ENCODE measurements at regions not wholly inside any gene's neighbourhood (a gene's known extent, or its start where the extent isn't known, plus 50 kb on each side); places are given as distances from the start of the nearest gene placed in this dataset.

DNA sequence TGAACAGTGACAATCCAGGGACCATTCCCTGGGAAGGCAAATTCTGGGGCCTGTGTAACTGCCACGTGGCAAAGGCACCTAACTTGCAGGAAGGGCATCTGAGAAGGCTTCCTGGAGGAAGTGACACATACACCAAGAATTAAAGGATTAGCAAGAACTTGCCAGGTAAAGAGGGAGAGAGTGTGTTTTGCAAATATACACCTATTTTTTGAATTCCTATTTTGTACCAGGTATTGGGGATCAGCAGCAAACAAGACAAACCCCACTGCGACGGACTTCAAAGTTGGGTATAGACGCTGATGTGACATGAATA, 206.5 kb upstream of the ZMIZ1 start:
- Mint-ChIP-seq H3K27me3 (ENCODE audit: low read depth) (peaks cover 1% of the 10 kb centered on the region), H3K27ac (ENCODE audit: unreplicated experiment) (no peak overlapping the region), H3K4me3 (ENCODE audit: unreplicated experiment) (no peak overlapping the region), H3K36me3 (ENCODE audit: low read depth) (no peaks in the 10 kb centered on the region), H3K9me3 (ENCODE audit: low read depth) (no peaks in the 10 kb centered on the region), H3K4me1 (ENCODE audit: low read depth) (peaks cover 5% of the 10 kb centered on the region)
- TF ChIP-seq, protein P1, sequence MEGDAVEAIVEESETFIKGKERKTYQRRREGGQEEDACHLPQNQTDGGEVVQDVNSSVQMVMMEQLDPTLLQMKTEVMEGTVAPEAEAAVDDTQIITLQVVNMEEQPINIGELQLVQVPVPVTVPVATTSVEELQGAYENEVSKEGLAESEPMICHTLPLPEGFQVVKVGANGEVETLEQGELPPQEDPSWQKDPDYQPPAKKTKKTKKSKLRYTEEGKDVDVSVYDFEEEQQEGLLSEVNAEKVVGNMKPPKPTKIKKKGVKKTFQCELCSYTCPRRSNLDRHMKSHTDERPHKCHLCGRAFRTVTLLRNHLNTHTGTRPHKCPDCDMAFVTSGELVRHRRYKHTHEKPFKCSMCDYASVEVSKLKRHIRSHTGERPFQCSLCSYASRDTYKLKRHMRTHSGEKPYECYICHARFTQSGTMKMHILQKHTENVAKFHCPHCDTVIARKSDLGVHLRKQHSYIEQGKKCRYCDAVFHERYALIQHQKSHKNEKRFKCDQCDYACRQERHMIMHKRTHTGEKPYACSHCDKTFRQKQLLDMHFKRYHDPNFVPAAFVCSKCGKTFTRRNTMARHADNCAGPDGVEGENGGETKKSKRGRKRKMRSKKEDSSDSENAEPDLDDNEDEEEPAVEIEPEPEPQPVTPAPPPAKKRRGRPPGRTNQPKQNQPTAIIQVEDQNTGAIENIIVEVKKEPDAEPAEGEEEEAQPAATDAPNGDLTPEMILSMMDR (IDR thresholded peaks at IDR 0.05) = no peak
- DNase-seq (ENCODE audit: low spot score) = no peak

DNA sequence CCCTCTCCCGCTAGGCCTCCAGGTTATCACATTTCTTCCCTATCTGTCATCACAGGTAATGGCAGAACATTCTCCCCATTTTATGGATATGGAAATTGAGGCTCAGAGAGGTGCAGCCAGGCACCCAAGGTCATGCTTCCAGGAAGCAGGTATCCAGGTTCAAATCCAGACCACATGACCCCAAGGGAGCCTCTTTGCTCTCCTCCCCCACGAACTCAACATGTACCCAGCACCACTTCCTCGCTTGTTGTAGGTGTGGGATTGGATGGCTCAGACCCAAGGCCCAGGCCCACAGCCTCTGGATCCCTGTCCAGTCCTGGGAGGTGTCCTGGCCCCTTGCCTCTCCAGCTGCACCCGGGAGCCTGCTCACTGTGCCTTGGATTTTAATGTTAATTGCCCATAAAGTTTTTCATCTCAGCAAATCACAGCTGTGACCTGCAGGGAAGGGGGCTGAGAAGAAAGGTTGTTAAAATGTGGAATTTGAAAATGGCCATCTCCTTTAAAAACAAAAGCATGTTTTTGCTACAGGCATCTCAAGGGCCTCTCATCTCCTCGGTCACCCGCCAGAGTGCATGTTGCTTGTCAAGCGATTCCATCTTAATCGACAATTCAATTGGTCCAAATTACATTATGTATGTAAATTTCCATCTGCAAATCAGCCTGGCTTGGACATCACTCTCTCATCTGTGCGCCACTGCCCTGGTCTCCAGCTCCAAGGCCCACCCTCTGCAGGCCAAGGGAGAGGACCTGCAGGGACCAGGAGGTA, 205.4 kb upstream of the ZMIZ1 start:
- Mint-ChIP-seq H3K27ac (ENCODE audit: unreplicated experiment) (no peak overlapping the region), H3K9me3 (ENCODE audit: low read depth) (no peaks in the 10 kb centered on the region), H3K27me3 (ENCODE audit: low read depth) (peaks cover 1% of the 10 kb centered on the region), H3K36me3 (ENCODE audit: low read depth) (no peaks in the 10 kb centered on the region), H3K4me1 (ENCODE audit: low read depth) (peaks cover 7% of the 10 kb centered on the region), H3K4me3 (ENCODE audit: unreplicated experiment) (no peak overlapping the region)
- TF ChIP-seq, protein P1 (IDR thresholded peaks at IDR 0.05) = no peak
- no peak for DNase-seq (ENCODE audit: low spot score)

GRCh38 chr10:78863906-78864239, 204.9 kb upstream of the ZMIZ1 start:
- Mint-ChIP-seq H3K4me1 (ENCODE audit: low read depth) (peaks cover 6% of the 10 kb centered on the region), H3K27me3 (ENCODE audit: low read depth) (peaks cover 1% of the 10 kb centered on the region), H3K9me3 (ENCODE audit: low read depth) (no peaks in the 10 kb centered on the region), H3K36me3 (ENCODE audit: low read depth) (no peaks in the 10 kb centered on the region), H3K27ac (ENCODE audit: unreplicated experiment) (no peak overlapping the region), H3K4me3 (ENCODE audit: unreplicated experiment) (no peak overlapping the region)
- DNase-seq (ENCODE audit: low spot score) = no peak
- TF ChIP-seq, protein P1 (IDR thresholded peaks at IDR 0.05) = no peak

DNA sequence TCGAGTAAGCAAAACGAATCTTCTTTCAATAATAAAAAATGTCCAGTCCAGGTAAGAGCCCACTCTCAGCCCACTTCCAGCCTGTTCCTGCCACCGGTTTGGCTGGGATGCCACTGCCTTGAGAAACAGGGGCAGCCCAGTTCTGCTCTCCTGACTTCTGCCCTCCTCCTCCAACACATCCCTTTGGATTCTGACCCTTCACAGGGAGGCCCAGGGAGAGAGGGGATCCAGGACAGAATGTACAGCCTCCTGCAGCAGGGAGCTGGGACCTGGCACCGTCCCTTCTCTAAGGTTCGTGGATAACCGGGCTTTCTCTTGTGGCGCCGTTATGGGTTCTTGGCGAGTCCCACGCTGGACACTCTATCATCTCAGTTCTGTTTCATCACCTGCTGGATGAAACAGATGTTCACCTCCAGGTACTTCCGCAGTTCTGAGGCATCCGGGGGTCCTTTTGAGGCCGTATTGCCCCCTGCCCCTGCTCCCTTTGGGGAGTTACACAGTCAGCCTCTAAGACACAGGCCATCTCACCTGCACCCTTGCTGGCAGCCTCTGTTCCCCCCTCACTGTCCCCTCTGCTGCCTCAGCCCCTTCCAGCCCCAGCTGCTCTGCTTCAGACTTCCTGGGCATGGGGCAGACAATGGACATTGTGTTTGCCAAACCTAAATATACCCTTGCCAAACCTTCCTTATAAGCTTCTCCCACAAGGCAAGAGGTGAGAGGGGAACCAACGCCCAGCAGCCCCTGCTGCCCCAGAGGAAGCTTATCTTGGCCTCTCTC, 203.8 kb upstream of the ZMIZ1 start:
- H3K4me3 Mint-ChIP-seq (ENCODE audit: unreplicated experiment) = no peak overlapping the region
- TF ChIP-seq, protein P1 (IDR thresholded peaks at IDR 0.05) = no peak
- DNase-seq (ENCODE audit: low spot score) = no peak
- no peaks in the 10 kb centered on the region for H3K36me3 Mint-ChIP-seq (ENCODE audit: low read depth)
- H3K27me3 Mint-ChIP-seq (ENCODE audit: low read depth) = peaks cover 6% of the 10 kb centered on the region
- H3K4me1 Mint-ChIP-seq (ENCODE audit: low read depth) = peaks cover 2% of the 10 kb centered on the region
- no peaks in the 10 kb centered on the region for H3K9me3 Mint-ChIP-seq (ENCODE audit: low read depth)
- no peak overlapping the region for H3K27ac Mint-ChIP-seq (ENCODE audit: unreplicated experiment)

DNA sequence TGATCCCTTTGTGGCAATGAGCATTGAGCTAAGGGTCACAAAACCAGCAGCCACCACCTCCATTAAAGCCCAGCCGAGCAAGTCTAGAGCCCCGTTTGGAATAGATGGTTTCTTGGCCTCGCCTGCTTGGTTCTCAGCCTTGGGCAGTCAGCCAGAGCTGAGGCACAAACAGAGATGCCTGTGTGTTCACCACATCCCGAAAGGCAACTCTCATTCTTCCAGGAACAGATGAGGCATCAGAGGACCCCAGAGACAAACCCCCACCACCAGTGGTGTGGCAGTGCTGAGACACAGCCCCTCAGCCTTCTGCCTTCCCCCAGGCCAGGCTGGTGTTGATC, 203.3 kb upstream of the ZMIZ1 start:
- H3K27me3 Mint-ChIP-seq (ENCODE audit: low read depth) = peaks cover 6% of the 10 kb centered on the region
- TF ChIP-seq, protein P1 (IDR thresholded peaks at IDR 0.05) = no peak
- peaks cover 2% of the 10 kb centered on the region for H3K4me1 Mint-ChIP-seq (ENCODE audit: low read depth)
- H3K27ac Mint-ChIP-seq (ENCODE audit: unreplicated experiment) = no peak overlapping the region
- no peak for DNase-seq (ENCODE audit: low spot score)
- H3K36me3 Mint-ChIP-seq (ENCODE audit: low read depth) = no peaks in the 10 kb centered on the region
- H3K4me3 Mint-ChIP-seq (ENCODE audit: unreplicated experiment) = no peak overlapping the region
- H3K9me3 Mint-ChIP-seq (ENCODE audit: low read depth) = no peaks in the 10 kb centered on the region
